Naive B cell (primary cell): ENCODE measurements at regions not wholly inside any gene's neighbourhood (a gene's known extent, or its start where the extent isn't known, plus 50 kb on each side); places are given as distances from the start of the nearest gene placed in this dataset.

Experiments
- ATAC-seq, 2 donors: fragments of 150-1000 bp; cut with Tn5 transposase; 2 replicates each; pipeline ENCODE4 v1.10.0; 2021; ENCODE audit warnings: low read depth in 2 of 2, mild to moderate bottlenecking in 2 of 2, moderate library complexity in 2 of 2
- DNase-seq: peaks from one replicate; pipeline ENCODE4 v3.0.0; 2022
- H3K27ac Mint-ChIP-seq, 6 donors: one replicate each; pipeline ENCODE4 v1.8.0; 2020 to 2022; ENCODE audit warnings: mild to moderate bottlenecking in 6 of 6, mixed read lengths in 6 of 6, moderate library complexity in 5 of 6, inconsistent platforms in 2 of 6
- H3K27me3 Mint-ChIP-seq, 3 donors: one replicate each; pipeline ENCODE4 v1.8.0; 2021 to 2022; ENCODE audit warnings: mixed read lengths in 3 of 3, mild to moderate bottlenecking in 1 of 3
- H3K36me3 Mint-ChIP-seq, 2 donors: one replicate each; pipeline ENCODE4 v1.8.0; 2020 to 2022; ENCODE audit warnings: mixed read lengths in 2 of 2, inconsistent platforms in 1 of 2, mild to moderate bottlenecking in 1 of 2
- H3K4me1 Mint-ChIP-seq, 3 donors: one replicate each; pipeline ENCODE4 v1.8.0; 2020 to 2022; ENCODE audit warnings: mixed read lengths in 3 of 3, inconsistent platforms in 1 of 3, mild to moderate bottlenecking in 1 of 3, moderate library complexity in 1 of 3
- H3K4me3 Mint-ChIP-seq, 8 donors: one replicate each; pipeline ENCODE4 v1.8.0; 2020 to 2022; ENCODE audit warnings: mild to moderate bottlenecking in 8 of 8, mixed read lengths in 8 of 8, moderate library complexity in 8 of 8, inconsistent platforms in 2 of 8
- H3K9me3 Mint-ChIP-seq, 7 donors: one replicate each; pipeline ENCODE4 v1.8.0; 2020 to 2022; ENCODE audit warnings: mixed read lengths in 7 of 7, mild to moderate bottlenecking in 5 of 7, inconsistent platforms in 2 of 7, moderate library complexity in 1 of 7

- DNase-seq: no peak
- no peaks in the 10 kb centered on the region for H3K36me3 Mint-ChIP-seq
- peaks cover 0 to 4% (median 0%) of the 10 kb centered on the region in 7 donors for H3K9me3 Mint-ChIP-seq
- no peak for ATAC-seq
- H3K27me3 Mint-ChIP-seq: no peaks in the 10 kb centered on the region
- H3K4me1 Mint-ChIP-seq: no peaks in the 10 kb centered on the region
- peak overlapping the region in 1 of 6 donors; percentile 57 for H3K27ac Mint-ChIP-seq
- H3K4me3 Mint-ChIP-seq: no peak overlapping the region
Observed at GRCh38 chr14:86464341-86464740, 934.4 kb downstream of the FLRT2 start.

DNA sequence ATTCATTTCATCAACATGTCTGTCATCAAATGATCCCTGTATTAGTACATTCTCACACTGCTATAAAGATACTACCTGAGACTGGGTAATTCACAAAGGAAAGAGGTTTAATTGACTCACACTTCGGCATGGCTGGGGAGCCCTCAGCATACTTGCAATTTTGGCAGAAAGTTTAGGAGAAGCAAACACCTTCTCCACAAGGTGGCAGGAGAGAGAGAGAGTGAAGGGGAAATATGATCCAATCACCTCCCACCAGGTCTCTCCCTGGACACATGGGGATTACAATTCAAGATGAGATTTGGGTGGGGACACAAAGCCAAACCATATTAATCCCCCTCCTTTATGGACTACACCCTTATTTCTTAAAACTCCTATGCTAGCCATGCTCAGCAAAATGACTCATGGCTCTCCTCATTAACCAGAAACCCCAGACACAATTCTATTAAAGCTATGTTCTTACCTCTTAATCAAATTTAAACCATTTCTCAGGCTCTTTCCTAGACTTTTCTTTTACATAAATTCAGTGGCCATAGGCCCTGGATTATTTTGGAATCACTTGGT, 932.3 kb downstream of the FLRT2 start:
- Mint-ChIP-seq H3K4me1 (no peaks in the 10 kb centered on the region), H3K36me3 (no peaks in the 10 kb centered on the region), H3K4me3 (no peak overlapping the region), H3K27me3 (no peaks in the 10 kb centered on the region), H3K27ac (no peak overlapping the region), H3K9me3 (peaks cover 0 to 4% (median 0%) of the 10 kb centered on the region in 7 donors)
- no peak for DNase-seq
- no peak for ATAC-seq

DNA sequence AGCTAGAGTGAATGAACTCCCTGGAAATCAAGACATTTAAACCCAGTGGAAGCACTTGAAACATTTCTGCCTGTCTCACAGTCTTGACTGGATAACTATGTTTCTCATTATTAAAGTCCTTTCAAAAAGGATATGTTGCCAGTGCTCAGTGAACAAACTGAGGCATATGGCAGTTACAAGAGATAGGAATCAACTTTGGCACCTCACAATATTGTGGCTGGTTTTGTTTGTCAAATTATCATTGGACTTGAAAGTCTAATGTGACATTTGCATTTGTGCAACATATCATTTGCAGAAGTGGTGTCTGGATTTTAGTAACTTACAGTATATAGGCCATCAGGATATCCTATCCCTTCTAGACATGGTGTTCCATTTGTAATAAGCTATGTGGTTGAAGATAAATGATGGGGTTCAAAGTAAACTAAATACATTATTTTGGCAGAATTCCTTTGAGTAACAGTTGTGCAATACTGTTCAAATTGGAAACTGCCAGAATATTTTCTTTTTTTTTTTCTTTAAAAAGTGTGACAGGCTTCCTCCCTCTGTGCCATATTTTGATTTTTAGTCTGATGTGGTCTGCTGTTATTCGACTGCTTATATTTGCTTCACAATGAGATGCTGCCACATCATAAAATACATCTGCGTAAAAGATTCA, 927.7 kb downstream of the FLRT2 start:
- peaks cover 0 to 2% (median 0%) of the 10 kb centered on the region in 7 donors for H3K9me3 Mint-ChIP-seq
- H3K36me3 Mint-ChIP-seq: no peaks in the 10 kb centered on the region
- no peaks in the 10 kb centered on the region for H3K27me3 Mint-ChIP-seq
- no peak overlapping the region for H3K4me3 Mint-ChIP-seq
- H3K4me1 Mint-ChIP-seq: no peaks in the 10 kb centered on the region
- DNase-seq (no peak), ATAC-seq (no peak)
- H3K27ac Mint-ChIP-seq: no peak overlapping the region

DNA sequence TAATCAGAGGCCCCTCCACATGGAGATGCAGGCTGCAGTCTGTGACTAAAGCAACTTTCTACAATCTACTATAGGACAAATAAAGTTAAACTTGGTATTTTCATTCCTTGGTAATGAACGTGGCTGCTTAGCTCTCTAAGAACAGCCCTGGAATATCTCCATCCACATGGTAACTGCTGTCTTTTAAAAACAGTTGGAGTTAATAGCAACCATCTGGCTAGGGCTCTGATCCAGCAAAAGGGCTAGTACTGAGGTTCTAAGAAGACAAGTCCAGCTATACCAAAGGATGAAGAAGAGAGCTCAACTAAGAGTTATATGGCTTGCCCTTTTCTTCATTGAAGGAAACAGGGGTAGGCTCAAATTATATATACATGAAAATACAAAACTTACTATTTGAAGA, 920.1 kb downstream of the FLRT2 start:
- H3K27ac Mint-ChIP-seq: no peak overlapping the region
- peaks cover 0 to 1% (median 0%) of the 10 kb centered on the region in 7 donors for H3K9me3 Mint-ChIP-seq
- H3K27me3 Mint-ChIP-seq: no peaks in the 10 kb centered on the region
- no peak for ATAC-seq
- no peak for DNase-seq
- H3K36me3 Mint-ChIP-seq: no peaks in the 10 kb centered on the region
- no peaks in the 10 kb centered on the region for H3K4me1 Mint-ChIP-seq
- H3K4me3 Mint-ChIP-seq: no peak overlapping the region

DNA sequence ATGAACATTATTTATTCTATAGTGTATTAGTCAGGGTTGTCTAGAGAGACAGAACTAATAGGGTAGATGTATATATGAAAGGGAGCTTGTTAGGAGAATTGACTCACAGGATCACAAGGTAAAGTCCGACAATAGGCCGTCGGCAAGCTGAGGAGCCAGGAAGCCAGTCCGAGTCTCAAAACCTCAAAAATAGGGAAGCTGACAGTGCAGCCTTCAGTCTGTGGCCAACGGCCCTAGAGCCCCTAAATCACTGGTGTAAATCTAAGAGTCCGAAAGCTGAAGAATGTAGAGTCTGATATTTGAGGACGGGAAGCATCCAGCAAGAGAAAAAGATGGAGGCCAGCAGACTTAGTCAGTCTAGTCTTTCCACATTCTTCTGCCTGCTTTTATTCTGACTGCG, 912.2 kb downstream of the FLRT2 start:
- Mint-ChIP-seq H3K27ac (no peak overlapping the region), H3K27me3 (no peaks in the 10 kb centered on the region), H3K9me3 (no peaks in the 10 kb centered on the region), H3K4me1 (peaks cover 4 to 17% (median 16%) of the 10 kb centered on the region in 3 donors), H3K36me3 (no peaks in the 10 kb centered on the region), H3K4me3 (peak overlapping the region in 1 of 8 donors; percentile 5)
- DNase-seq: no peak
- ATAC-seq: no peak

DNA sequence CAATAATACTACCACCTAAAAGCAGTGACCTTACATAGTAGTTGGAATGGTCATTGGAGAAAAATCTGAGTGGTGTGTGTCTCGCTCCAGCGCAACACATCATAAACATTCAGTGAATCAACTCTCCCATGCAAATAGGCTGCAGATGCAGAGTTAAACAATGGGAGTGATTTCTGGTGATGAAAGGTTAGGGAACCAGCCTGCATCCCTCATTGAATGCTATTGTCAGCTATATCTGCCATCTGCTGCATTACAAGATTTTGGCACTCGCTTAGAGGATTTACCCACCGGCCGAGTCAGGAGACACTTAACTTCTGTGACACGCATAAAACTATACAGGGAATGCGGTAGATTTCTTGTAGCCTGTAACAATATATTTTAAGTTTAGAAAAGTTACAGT, 900.9 kb downstream of the FLRT2 start:
- no peaks in the 10 kb centered on the region for H3K36me3 Mint-ChIP-seq
- ATAC-seq: no peak
- H3K4me3 Mint-ChIP-seq: no peak overlapping the region
- no peak for DNase-seq
- no peak overlapping the region for H3K27ac Mint-ChIP-seq
- H3K4me1 Mint-ChIP-seq: peaks cover 0 to 6% (median 4%) of the 10 kb centered on the region in 3 donors
- H3K9me3 Mint-ChIP-seq: peaks cover 0 to 4% (median 0%) of the 10 kb centered on the region in 7 donors
- no peaks in the 10 kb centered on the region for H3K27me3 Mint-ChIP-seq

DNA sequence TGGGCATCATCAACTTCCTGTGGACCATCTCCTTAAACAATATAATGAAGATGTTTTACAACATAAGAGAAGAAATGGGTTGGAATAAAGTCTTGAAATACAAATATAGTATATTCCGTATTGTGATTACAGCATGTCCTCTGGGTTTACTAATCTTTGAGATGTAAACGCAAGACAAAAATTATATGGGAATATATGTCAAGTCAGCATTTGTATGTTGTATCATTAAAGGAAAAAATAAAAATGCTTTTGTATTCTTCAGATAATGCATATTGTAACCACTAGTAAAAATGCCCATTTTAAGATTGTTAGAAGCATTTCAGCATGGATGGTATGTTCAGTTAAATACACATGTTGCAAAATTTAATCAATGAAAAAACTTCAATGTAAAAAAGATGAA, 893.3 kb downstream of the FLRT2 start:
- ATAC-seq (no peak), DNase-seq (no peak)
- Mint-ChIP-seq H3K27ac (no peak overlapping the region), H3K4me1 (no peaks in the 10 kb centered on the region), H3K4me3 (no peak overlapping the region), H3K9me3 (no peaks in the 10 kb centered on the region), H3K36me3 (no peaks in the 10 kb centered on the region), H3K27me3 (no peaks in the 10 kb centered on the region)

DNA sequence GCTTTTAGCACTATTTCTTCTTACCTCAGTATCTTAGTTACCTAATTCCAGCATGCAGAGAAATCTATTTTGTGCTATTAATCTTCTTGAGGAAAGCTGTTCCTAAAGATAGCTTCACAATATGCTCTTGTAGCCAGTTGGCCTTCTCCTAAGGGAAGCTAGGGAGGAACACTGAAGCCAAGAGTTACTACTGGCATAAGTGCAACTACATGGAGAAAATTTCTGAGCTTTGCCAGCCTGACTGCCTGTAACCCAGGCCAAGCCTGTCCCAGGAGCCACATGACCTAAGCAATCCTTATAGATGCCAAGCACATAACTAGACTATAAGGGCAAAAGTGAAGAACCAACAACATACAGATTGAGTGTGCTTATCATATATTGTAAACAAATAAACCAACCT, 890.2 kb downstream of the FLRT2 start:
- no peak overlapping the region for H3K4me3 Mint-ChIP-seq
- no peaks in the 10 kb centered on the region for H3K36me3 Mint-ChIP-seq
- DNase-seq: no peak
- no peaks in the 10 kb centered on the region for H3K4me1 Mint-ChIP-seq
- no peak for ATAC-seq
- no peak overlapping the region for H3K27ac Mint-ChIP-seq
- H3K9me3 Mint-ChIP-seq: peaks cover 0 to 6% (median under 1%) of the 10 kb centered on the region in 7 donors
- no peaks in the 10 kb centered on the region for H3K27me3 Mint-ChIP-seq

DNA sequence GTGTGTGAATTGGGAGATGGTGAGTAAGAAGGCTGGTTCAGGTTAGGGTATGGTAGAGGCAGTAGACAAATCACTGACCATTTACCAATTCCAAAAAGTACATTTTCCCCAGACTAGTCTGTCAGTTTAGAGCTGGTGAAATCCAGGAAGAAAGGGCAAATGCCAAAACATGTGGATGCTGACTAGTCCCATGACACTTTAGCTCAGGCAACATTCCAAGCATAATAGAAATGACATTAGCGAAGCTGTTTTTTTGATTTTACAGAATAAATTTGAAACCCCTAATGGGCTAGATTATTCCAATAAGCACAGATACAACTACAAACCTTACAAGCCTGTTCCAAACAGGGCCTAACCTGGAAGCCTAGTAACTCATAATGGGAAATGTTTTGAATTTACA, 884.2 kb downstream of the FLRT2 start:
- no peaks in the 10 kb centered on the region for H3K36me3 Mint-ChIP-seq
- no peaks in the 10 kb centered on the region for H3K4me1 Mint-ChIP-seq
- H3K9me3 Mint-ChIP-seq: peaks cover 0 to 8% (median 2%) of the 10 kb centered on the region in 7 donors
- no peak overlapping the region for H3K27ac Mint-ChIP-seq
- no peak for ATAC-seq
- DNase-seq: no peak
- no peaks in the 10 kb centered on the region for H3K27me3 Mint-ChIP-seq
- H3K4me3 Mint-ChIP-seq: no peak overlapping the region

GRCh38 chr14:86404989-86405649, 875.2 kb downstream of the FLRT2 start:
- Mint-ChIP-seq H3K27me3 (no peaks in the 10 kb centered on the region), H3K36me3 (no peaks in the 10 kb centered on the region), H3K9me3 (peaks cover 0 to 7% (median 1%) of the 10 kb centered on the region in 7 donors), H3K27ac (no peak overlapping the region), H3K4me1 (no peaks in the 10 kb centered on the region), H3K4me3 (no peak overlapping the region)
- DNase-seq: no peak
- no peak for ATAC-seq

DNA sequence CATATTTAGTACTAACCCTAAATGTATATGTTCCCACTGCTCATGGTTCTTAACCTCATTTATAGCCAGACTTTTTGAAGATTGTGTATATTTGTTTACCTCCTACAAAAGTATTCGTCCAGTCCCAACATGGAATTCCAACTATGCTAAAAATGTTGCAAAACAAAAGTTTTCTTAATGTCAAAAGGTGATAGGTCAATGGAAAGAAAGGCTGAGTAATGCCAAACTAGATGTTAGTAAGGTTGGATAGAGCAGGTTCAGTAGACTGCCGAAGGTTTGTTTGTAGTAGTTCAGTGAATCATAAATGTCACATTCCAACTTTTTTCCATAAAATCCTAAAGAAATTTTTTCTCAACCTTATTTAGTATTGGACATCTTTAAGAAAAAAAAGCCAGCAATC, 874.5 kb downstream of the FLRT2 start:
- no peaks in the 10 kb centered on the region for H3K4me1 Mint-ChIP-seq
- DNase-seq (no peak), ATAC-seq (no peak)
- no peaks in the 10 kb centered on the region for H3K36me3 Mint-ChIP-seq
- no peaks in the 10 kb centered on the region for H3K27me3 Mint-ChIP-seq
- no peak overlapping the region for H3K27ac Mint-ChIP-seq
- peaks cover 0 to 7% (median 1%) of the 10 kb centered on the region in 7 donors for H3K9me3 Mint-ChIP-seq
- no peak overlapping the region for H3K4me3 Mint-ChIP-seq

DNA sequence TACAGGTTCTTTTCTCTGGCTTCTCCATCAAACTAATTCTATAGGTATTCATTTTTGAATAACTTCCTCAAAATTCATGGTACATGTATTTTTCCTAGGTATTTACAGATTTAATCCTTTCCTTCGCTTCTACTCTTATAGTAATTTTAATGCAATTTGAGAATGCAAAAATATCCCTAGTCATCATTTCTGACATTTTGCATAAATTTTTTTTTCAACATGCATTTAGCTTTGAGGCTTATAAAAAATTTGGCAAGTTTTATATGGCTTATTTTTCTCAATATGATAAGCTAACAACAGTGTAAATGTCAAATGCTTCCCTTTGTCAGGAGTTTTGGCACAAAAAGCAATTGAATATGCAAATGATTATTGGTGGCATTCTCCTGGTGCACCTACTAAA, 872.6 kb downstream of the FLRT2 start:
- H3K4me1 Mint-ChIP-seq: no peaks in the 10 kb centered on the region
- peaks cover 0 to 7% (median 1%) of the 10 kb centered on the region in 7 donors for H3K9me3 Mint-ChIP-seq
- H3K27ac Mint-ChIP-seq: no peak overlapping the region
- DNase-seq: no peak
- no peak for ATAC-seq
- H3K4me3 Mint-ChIP-seq: no peak overlapping the region
- no peaks in the 10 kb centered on the region for H3K27me3 Mint-ChIP-seq
- H3K36me3 Mint-ChIP-seq: no peaks in the 10 kb centered on the region

DNA sequence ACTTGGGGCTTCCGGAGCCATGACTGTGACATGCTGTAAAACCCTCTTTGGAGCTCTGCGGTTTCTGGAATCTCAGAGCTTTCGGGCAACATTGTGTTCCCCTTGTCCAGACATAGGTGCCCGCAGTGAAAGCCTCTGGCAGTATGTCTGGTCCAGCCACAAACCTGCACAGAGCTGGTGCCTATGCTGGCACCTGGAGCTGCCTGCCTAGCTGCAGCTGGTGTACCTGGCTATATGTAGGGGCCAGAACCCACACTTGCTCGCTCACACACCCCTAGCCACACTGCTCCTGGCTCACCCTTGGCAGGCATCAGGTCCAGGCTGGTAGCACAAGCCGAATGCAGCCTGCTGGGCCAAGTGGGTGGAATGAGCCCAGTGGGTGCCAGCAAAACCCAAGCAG, 861.1 kb downstream of the FLRT2 start:
- H3K9me3 Mint-ChIP-seq: peaks cover 0 to 5% (median 3%) of the 10 kb centered on the region in 7 donors
- H3K27me3 Mint-ChIP-seq: no peaks in the 10 kb centered on the region
- H3K27ac Mint-ChIP-seq: no peak overlapping the region
- no peaks in the 10 kb centered on the region for H3K4me1 Mint-ChIP-seq
- no peak for ATAC-seq
- no peak overlapping the region for H3K4me3 Mint-ChIP-seq
- no peaks in the 10 kb centered on the region for H3K36me3 Mint-ChIP-seq
- DNase-seq: no peak

DNA sequence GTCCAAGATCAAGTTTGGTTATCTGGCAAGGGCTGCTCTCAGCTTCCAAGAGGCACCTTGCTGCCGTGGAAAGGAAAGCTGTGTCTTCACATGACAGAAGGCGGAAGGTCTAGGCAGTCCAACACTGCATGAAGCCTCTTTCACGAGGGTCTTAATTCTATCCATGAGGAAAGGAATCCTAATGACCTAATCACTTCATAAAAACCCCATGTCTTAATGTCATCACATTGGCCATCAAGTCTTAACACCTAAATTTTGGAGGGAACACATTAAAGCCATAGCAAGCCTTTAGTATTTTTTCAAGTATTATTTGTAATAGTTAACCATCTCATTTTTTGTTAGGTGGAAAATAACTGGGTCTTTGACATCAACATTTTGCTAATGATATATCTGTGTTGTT, 858.3 kb downstream of the FLRT2 start:
- no peak for ATAC-seq
- Mint-ChIP-seq H3K9me3 (peaks cover 0 to 5% (median 3%) of the 10 kb centered on the region in 7 donors), H3K36me3 (no peaks in the 10 kb centered on the region), H3K27me3 (no peaks in the 10 kb centered on the region), H3K27ac (no peak overlapping the region), H3K4me1 (no peaks in the 10 kb centered on the region), H3K4me3 (no peak overlapping the region)
- DNase-seq: no peak
